HAP-1 (cell line): ENCODE measurements at regions not wholly inside any gene's neighbourhood (a gene's known extent, or its start where the extent isn't known, plus 50 kb on each side); places are given as distances from the start of the nearest gene placed in this dataset.
"Not testable (repeated sequence)": the region's sequence is repeated elsewhere in the genome, so short reads cannot be mapped to it uniquely, and the experiment has no call there.

Source experiments
- DNase-seq, 2 experiments: peaks; one replicate each; pipeline ENCODE4 v3.0.0-alpha.2; 2016 to 2020; ENCODE audit warnings: low spot score in 2 of 2
- H3K27me3 ChIP-seq: fragments of 250-450 bp; sonication (Bioruptor Pico); 2 replicates; pipeline ENCODE4 v1.5.1; 2020; ENCODE audit warnings: low read depth, mild to moderate bottlenecking, moderate library complexity
- H3K36me3 ChIP-seq: fragments of 250-450 bp; sonication (Bioruptor Pico); replicated peaks from 2 replicates; pipeline ENCODE4 v1.5.1; 2020; ENCODE audit warnings: mild to moderate bottlenecking
- H3K4me1 ChIP-seq: fragments of 250-450 bp; sonication (Bioruptor Pico); 2 replicates; pipeline ENCODE4 v1.5.1; 2020; ENCODE audit warnings: mild to moderate bottlenecking
- H3K4me3 ChIP-seq: fragments of 250-450 bp; sonication (Bioruptor Pico); 2 replicates; pipeline ENCODE4 v1.5.1; 2020; ENCODE audit warnings: mild to moderate bottlenecking, moderate library complexity
- H3K9me3 ChIP-seq: fragments of 250-450 bp; sonication (Bioruptor Pico); 2 replicates; pipeline ENCODE4 v1.5.1; 2020; ENCODE audit warnings: mild to moderate bottlenecking, moderate library complexity
- in situ Hi-C: fragments of 300-500 bp; cut with MboI; formaldehyde crosslinking; loops from 3 replicates; pipeline ENCODE4 v1.14.3; 2020; ENCODE audit warnings: low sequenced_read_pairs, inconsistent platforms, mixed read lengths

DNA sequence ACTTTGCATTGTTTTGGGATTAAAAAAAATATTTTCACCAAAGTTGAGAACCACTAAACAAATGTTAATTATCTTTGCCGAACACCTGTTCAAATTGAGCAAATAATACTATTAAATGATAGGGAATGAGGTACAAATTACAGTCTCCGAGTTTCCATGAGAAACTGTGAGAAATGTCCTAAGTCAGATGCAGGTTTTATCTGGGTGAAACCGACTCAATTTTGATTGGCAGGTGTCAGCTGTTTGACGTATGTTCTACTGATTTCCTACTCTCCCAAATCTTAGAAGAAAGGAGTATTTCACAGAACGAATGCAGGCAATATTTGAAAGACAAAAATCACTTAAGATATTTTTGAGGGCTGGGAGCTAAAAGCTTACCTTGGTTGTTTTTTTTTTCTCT, 622.0 kb upstream of the GOT2 start:
- H3K27me3 ChIP-seq, result 0 out of 2 replicates have a peak, but pooled peaks cover 3% of the 10 kb centered on the region
- no peaks in the 10 kb centered on the region for H3K4me1 ChIP-seq

GRCh38 chr16:59355704-59356103, 621.6 kb upstream of the GOT2 start:
- Histone ChIP-seq H3K4me1 (no peaks in the 10 kb centered on the region), H3K4me3 (no peak overlapping the region), H3K36me3 (no peaks in the 10 kb centered on the region), H3K9me3 (no peaks in the 10 kb centered on the region), H3K27me3 (0 out of 2 replicates have a peak, but pooled peaks cover 3% of the 10 kb centered on the region)
- in situ Hi-C loops, result no loop called here
- no peak for DNase-seq

More for the DNA sequence above, 622.0 kb upstream of the GOT2 start:
- no peak for DNase-seq
- Histone ChIP-seq H3K36me3 (no peaks in the 10 kb centered on the region), H3K4me3 (no peak overlapping the region), H3K9me3 (no peaks in the 10 kb centered on the region)
- in situ Hi-C loops, result no loop called here

- no peaks in the 10 kb centered on the region for H3K9me3 ChIP-seq
- no peak overlapping the region for H3K4me3 ChIP-seq
- in situ Hi-C loops, result no loop called here
- H3K36me3 ChIP-seq, result no peaks in the 10 kb centered on the region
- DNase-seq, result no peak
- H3K27me3 ChIP-seq, result no peaks in the 10 kb centered on the region
- H3K4me1 ChIP-seq, result no peaks in the 10 kb centered on the region
These were observed 617.3 kb upstream of the GOT2 start for GRCh38 chr16:59351305-59351903.

DNA sequence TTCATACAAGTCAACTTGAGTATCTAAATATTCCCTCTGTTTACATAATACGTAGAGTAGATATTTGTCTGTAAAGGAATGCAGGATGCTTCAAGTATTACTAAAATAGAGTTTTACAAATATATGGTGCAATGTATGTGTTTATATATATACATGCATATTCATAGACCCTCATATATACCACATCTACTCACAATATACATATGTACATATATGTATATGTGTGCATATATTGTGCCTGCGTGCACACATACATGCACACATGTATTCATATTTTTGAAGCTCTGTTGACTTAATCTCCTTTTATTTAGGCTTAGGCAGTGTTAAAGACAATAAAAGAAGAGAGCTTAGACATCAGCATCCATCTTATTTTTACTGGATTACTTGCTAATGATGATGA, 616.6 kb upstream of the GOT2 start:
- Histone ChIP-seq H3K36me3 (no peaks in the 10 kb centered on the region), H3K27me3 (no peaks in the 10 kb centered on the region), H3K4me1 (no peaks in the 10 kb centered on the region), H3K4me3 (no peak overlapping the region), H3K9me3 (no peaks in the 10 kb centered on the region)
- in situ Hi-C loops, result no loop called here
- no peak for DNase-seq

GRCh38 chr16:59342669-59343068, 608.6 kb upstream of the GOT2 start:
- DNase-seq, result no peak
- Histone ChIP-seq H3K4me3 (no peak overlapping the region), H3K27me3 (no peaks in the 10 kb centered on the region), H3K9me3 (no peaks in the 10 kb centered on the region), H3K36me3 (no peaks in the 10 kb centered on the region), H3K4me1 (no peaks in the 10 kb centered on the region)
- in situ Hi-C loops, result no loop called here

DNA sequence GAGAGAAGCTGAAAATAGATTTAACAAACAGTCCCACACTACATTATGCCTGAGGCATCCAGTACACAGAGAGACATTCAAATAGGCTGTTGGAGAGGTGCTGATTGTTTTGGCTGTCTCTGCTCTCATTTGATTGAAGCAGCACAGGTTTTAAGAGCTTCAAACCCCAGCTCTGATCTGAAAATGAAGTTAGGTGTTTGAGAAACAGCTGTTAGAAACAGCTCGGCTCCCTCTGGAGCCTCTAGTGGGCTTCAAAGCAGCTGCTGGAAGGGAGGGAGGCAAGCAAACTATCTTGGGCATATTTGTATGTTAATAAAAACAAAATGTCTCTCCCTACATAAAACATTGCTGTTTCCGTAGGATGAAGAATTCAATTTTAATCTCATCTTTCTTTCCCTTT, 607.3 kb upstream of the GOT2 start:
- Histone ChIP-seq H3K36me3 (no peaks in the 10 kb centered on the region), H3K27me3 (no peaks in the 10 kb centered on the region), H3K4me1 (no peaks in the 10 kb centered on the region), H3K4me3 (no peak overlapping the region), H3K9me3 (no peaks in the 10 kb centered on the region)
- in situ Hi-C loops, result no loop called here
- no peak for DNase-seq

DNA sequence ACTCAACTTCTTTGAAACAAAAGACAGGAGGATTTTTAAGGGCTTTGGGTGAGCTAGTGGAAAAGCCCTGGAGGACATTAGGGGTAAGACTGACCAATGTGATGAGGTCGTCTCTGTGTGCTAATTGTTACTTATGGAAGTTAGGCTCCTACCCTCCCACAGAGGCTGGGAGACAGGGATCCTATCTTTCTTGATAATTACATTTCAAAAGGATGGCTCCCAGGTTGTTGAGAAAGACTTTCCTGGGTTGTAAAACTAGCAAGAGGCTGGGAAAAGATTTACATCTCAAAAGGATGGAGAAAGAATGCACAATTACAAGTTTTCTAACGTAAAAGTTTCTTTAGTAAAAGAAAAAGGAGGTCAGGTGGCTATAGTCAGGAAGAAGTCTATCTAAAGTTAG, 605.8 kb upstream of the GOT2 start:
- DNase-seq, result no peak
- Histone ChIP-seq H3K4me3 (no peak overlapping the region), H3K36me3 (no peaks in the 10 kb centered on the region), H3K9me3 (no peaks in the 10 kb centered on the region), H3K27me3 (no peaks in the 10 kb centered on the region), H3K4me1 (no peaks in the 10 kb centered on the region)
- in situ Hi-C loops, result no loop called here

DNA sequence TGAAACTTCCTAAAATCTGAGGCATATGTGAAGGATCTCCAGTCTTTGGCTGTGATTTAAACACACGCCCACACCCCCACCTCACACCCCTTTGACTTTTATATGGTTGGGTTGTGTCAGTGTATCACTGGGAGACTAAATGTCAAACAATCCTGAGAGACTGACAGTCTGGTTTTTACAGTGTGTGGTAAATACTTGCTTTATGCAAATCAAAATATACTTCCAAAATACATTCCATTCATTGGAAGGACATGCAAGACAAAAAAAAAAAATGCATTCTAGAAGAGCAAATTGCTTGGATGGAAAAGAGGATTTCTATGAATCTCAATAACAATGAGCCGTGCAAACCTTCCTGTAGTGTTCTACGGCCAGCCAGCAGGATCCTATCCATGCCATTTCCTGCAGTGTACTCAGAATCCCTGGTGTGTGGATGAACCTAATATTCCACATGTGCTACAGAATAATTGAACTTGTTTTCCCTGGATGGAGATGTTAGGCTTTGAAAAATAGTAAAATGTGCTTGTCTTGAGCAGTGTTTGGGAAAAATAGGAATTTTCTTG, 602.1 kb upstream of the GOT2 start:
- in situ Hi-C loops, result no loop called here
- no peaks in the 10 kb centered on the region for H3K4me1 ChIP-seq
- DNase-seq, result peak in 1 of 2 experiments; percentile 26
- H3K36me3 ChIP-seq, result no peaks in the 10 kb centered on the region
- H3K9me3 ChIP-seq, result no peaks in the 10 kb centered on the region
- H3K27me3 ChIP-seq, result no peaks in the 10 kb centered on the region
- H3K4me3 ChIP-seq, result no peak overlapping the region

DNA sequence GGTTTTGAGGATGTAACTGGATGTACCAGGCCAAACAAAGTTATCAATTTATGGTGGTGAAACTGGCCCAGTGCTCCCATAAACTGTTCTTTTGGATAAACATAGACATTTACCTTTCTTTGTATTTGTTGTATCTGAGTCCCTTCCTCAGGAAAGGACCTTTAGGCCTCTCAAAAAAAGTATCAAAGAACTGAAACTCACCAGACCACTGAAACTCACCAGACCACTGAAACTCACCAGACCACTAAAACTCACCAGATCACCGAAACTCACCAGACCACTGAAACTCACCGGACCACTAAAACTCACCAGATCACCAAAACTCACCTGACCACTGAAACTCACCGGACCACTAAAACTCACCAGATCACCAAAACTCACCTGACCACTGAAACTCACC, 597.6 kb upstream of the GOT2 start:
- in situ Hi-C loops, H3K4me1 ChIP-seq, DNase-seq, H3K27me3 ChIP-seq, H3K9me3 ChIP-seq, H3K36me3 ChIP-seq, H3K4me3 ChIP-seq: not testable (repeated sequence)

DNA sequence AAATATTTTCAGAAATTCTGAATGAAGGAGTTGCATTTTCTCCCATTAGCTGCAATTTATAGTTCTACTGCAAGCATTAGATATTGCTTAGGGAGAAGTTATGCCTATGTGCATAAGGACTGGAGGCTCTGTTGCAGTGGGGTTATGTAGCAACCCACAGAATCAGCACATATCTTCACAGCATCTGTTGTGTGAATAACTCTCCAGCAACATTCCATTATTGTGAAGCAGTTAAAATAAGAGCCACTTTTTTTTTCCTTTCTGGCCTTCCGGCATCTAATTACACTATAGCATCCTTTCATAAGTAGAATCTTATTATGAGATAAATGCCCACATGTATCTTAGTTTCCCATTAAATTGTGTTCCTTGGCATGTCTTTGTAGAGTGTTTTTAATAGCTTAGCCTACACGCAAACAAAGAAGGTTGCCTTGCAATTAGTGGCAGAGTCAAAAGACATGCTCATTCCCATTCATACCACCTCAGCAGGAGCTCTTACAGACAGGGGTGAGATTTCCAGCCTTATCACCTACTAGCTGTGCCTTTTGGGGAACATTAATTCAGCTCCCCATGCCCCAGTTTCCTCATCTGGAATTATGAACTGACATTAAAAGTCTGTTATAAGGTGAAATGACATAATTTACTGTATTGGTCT, 596.0 kb upstream of the GOT2 start:
- in situ Hi-C loops, result no loop called here
- Histone ChIP-seq H3K36me3 (no peaks in the 10 kb centered on the region), H3K4me1 (peaks cover 7% of the 10 kb centered on the region; the same call in 1 of the 2 replicates), H3K27me3 (no peaks in the 10 kb centered on the region), H3K4me3 (no peak overlapping the region), H3K9me3 (no peaks in the 10 kb centered on the region)
- DNase-seq, result no peak

DNA sequence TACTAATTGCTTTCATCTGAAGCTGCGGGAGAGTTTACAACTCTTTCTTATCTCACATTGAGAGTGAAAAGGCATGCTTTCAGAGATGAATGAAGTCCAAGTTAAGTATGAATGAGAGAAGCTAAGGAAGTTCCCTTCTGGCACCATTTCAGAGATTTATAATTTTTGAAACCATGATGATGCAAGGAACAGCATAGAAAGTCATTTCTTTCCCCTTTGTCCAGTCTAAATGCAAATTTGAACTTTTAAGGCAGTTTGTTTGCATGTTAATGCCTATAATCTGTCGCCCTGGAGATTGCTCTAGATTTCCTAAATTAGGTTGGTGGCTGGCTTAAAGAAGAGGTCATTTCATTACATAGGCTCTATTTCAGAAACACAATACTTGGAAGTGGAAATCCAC, 594.8 kb upstream of the GOT2 start:
- no peaks in the 10 kb centered on the region for H3K27me3 ChIP-seq
- peaks cover 7% of the 10 kb centered on the region; the same call in 1 of the 2 replicates for H3K4me1 ChIP-seq
- peak in 1 of 2 experiments; percentile 42 for DNase-seq
- no peak overlapping the region for H3K4me3 ChIP-seq
- H3K36me3 ChIP-seq, result no peaks in the 10 kb centered on the region
- in situ Hi-C loops, result no loop called here
- no peaks in the 10 kb centered on the region for H3K9me3 ChIP-seq

DNA sequence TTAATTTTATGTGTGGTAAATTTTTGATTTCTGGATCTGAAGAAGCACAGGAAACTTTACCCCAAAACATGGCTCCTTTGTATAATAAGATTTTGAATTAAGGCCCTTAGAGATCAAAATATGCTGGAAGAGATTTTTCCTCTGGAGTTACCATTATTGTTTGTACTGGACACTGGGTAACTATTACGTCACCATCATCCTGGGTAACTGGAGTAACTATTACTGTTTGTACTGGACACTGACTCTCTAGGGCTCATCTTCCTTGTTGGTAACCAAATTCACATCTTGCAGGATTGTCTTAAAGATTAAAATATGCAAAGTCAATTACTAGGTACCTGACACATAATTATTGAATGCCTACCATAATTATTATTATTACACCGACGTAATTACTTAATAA, 593.8 kb upstream of the GOT2 start:
- in situ Hi-C loops, result no loop called here
- no peaks in the 10 kb centered on the region for H3K27me3 ChIP-seq
- peaks cover 7% of the 10 kb centered on the region; the same call in 1 of the 2 replicates for H3K4me1 ChIP-seq
- no peaks in the 10 kb centered on the region for H3K9me3 ChIP-seq
- no peak overlapping the region for H3K4me3 ChIP-seq
- no peaks in the 10 kb centered on the region for H3K36me3 ChIP-seq
- DNase-seq, result no peak

GRCh38 chr16:59326955-59327354, 592.8 kb upstream of the GOT2 start:
- no peaks in the 10 kb centered on the region for H3K36me3 ChIP-seq

DNA sequence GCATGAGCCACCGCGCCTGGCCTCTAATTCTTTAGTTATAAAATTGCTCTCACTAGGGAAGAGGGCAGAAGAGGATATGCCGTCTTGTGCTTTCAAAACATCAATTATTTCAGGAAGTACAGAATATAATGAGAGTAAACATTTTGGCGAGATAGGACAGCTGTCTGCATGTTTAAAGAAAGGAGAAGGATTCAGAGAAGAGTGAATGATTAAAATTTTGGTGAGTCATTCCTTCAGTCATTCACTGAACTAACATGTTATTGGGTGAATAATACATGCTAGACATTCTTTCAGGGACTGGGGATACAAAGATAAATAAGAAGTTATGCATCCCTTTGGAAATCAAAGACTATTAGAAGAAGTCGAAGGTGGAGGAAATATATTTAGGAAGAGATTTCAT, 590.3 kb upstream of the GOT2 start:
- no peak for DNase-seq
- Histone ChIP-seq H3K9me3 (no peaks in the 10 kb centered on the region), H3K4me1 (peaks cover 5% of the 10 kb centered on the region; the same call in 1 of the 2 replicates), H3K36me3 (no peaks in the 10 kb centered on the region), H3K27me3 (no peaks in the 10 kb centered on the region), H3K4me3 (no peak overlapping the region)
- in situ Hi-C loops, result no loop called here

More at GRCh38 chr16:59326955-59327354, 592.8 kb upstream of the GOT2 start:
- Histone ChIP-seq H3K4me1 (peaks cover 7% of the 10 kb centered on the region; the same call in 1 of the 2 replicates), H3K9me3 (no peaks in the 10 kb centered on the region), H3K4me3 (no peak overlapping the region), H3K27me3 (no peaks in the 10 kb centered on the region)
- in situ Hi-C loops, result no loop called here
- no peak for DNase-seq
